ENCODE measurements at regions not wholly inside any gene's neighbourhood (a gene's known extent, or its start where the extent isn't known, plus 50 kb on each side); places are given as distances from the start of the nearest gene placed in this dataset.

DNA sequence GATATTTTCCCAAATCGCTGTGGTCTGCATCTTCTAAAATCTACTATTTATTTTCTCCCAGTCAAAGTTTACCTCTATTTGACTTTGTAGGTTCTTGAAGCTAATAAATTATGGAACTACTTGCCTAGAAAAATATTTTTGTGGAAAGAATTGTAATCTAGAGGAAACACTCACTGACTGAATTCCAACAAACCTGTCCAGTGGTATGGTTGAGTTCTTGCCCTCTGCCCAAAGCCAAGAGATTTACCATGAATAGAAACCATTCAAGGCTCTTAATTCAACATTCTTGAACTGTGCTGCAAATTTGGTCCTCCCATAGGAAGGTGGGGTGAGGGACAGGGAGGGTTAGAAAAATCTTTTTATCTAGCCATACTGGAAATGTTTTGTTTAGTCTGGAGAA is 233.9 kb upstream of the MAP3K1 start:
- H3K36me3 ChIP-seq, result no peaks in the 10 kb centered on the region
- no peak overlapping the region for H3K4me3 ChIP-seq (ENCODE audit: low read depth, low read length)
- DNase-seq, result no peak
- H3K27ac ChIP-seq, result no peak overlapping the region
- peaks cover 4% of the 10 kb centered on the region for H3K9me3 ChIP-seq (ENCODE audit: severe bottlenecking)
- H3K27me3 ChIP-seq (ENCODE audit: insufficient read depth, low read depth, severe bottlenecking), result no peaks in the 10 kb centered on the region
- TF ChIP-seq, protein P1, sequence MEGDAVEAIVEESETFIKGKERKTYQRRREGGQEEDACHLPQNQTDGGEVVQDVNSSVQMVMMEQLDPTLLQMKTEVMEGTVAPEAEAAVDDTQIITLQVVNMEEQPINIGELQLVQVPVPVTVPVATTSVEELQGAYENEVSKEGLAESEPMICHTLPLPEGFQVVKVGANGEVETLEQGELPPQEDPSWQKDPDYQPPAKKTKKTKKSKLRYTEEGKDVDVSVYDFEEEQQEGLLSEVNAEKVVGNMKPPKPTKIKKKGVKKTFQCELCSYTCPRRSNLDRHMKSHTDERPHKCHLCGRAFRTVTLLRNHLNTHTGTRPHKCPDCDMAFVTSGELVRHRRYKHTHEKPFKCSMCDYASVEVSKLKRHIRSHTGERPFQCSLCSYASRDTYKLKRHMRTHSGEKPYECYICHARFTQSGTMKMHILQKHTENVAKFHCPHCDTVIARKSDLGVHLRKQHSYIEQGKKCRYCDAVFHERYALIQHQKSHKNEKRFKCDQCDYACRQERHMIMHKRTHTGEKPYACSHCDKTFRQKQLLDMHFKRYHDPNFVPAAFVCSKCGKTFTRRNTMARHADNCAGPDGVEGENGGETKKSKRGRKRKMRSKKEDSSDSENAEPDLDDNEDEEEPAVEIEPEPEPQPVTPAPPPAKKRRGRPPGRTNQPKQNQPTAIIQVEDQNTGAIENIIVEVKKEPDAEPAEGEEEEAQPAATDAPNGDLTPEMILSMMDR (IDR thresholded peaks at IDR 0.05; ENCODE audit: low read depth, low read length), result no peak

DNA sequence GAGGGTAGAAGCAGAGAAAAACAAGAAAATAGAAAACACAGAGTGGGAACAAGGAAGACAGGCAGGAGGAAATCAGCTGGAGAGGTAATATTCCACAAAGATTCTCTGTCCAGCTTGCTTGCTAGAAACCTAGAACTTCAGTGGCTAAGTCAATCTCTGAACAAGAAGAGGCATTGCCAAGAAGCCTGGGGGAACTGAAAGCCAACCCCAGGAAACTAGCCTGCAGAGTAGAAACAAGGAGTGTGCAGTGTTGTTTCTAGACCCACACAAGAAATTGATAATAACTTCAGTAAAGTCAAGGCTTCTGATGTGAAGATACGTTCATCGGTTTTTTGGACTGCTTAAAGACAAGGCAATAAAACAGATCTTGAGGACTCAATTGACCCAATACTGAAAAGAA is 234.5 kb upstream of the MAP3K1 start:
- peaks cover 4% of the 10 kb centered on the region for H3K9me3 ChIP-seq (ENCODE audit: severe bottlenecking)
- no peak for DNase-seq
- no peaks in the 10 kb centered on the region for H3K36me3 ChIP-seq
- H3K27me3 ChIP-seq (ENCODE audit: insufficient read depth, low read depth, severe bottlenecking), result no peaks in the 10 kb centered on the region
- no peak overlapping the region for H3K4me3 ChIP-seq (ENCODE audit: low read depth, low read length)
- no peak overlapping the region for H3K27ac ChIP-seq
- TF ChIP-seq, protein P1 (IDR thresholded peaks at IDR 0.05; ENCODE audit: low read depth, low read length), result no peak

DNA sequence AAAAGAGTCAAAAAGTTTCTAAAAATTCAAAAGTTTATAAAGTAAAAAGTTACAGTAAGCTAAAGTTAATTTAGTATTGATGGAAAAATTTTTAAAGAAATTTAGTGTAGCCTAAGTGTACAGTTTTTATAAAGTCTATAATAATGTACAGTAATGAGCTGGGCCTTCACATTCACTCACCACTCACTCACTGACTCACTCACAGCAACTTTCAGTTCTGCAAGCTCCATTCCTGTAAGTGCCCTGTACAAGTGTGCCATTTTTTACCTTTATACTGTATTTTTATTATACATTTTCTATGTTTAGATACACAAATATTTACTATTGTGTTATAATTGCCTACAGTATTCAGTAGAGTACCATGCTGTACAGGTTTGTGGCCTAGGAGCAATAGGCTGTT is 239.5 kb upstream of the MAP3K1 start:
- TF ChIP-seq, protein P1 (IDR thresholded peaks at IDR 0.05; ENCODE audit: low read depth, low read length), result no peak
- no peaks in the 10 kb centered on the region for H3K36me3 ChIP-seq
- no peak overlapping the region for H3K4me3 ChIP-seq (ENCODE audit: low read depth, low read length)
- no peaks in the 10 kb centered on the region for H3K27me3 ChIP-seq (ENCODE audit: insufficient read depth, low read depth, severe bottlenecking)
- H3K9me3 ChIP-seq (ENCODE audit: severe bottlenecking), result no peaks in the 10 kb centered on the region
- no peak overlapping the region for H3K27ac ChIP-seq
- DNase-seq, result no peak

DNA sequence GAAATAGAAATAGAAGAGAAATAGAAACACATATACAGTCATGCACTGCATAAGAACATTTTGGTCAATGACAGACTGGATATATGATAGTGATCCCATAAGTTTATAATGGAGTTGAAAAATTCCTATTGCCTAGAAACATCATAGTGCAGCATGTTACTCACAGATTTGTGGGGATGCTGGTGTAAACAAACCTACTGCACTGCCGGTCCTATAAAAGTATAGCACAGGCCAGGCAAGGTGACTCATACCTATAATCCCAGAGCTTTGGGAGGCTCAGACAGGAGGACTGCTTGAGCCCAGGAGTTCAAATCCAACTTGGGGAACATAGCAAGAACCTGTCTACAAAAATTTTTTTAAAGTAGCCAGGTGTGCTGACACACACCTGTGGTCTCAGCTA is 240.6 kb upstream of the MAP3K1 start:
- H3K36me3 ChIP-seq, result no peaks in the 10 kb centered on the region
- TF ChIP-seq, protein P1 (IDR thresholded peaks at IDR 0.05; ENCODE audit: low read depth, low read length), result no peak
- H3K27ac ChIP-seq, result no peak overlapping the region
- DNase-seq, result no peak
- H3K4me3 ChIP-seq (ENCODE audit: low read depth, low read length), result no peak overlapping the region
- H3K27me3 ChIP-seq (ENCODE audit: insufficient read depth, low read depth, severe bottlenecking), result no peaks in the 10 kb centered on the region
- no peaks in the 10 kb centered on the region for H3K9me3 ChIP-seq (ENCODE audit: severe bottlenecking)

DNA sequence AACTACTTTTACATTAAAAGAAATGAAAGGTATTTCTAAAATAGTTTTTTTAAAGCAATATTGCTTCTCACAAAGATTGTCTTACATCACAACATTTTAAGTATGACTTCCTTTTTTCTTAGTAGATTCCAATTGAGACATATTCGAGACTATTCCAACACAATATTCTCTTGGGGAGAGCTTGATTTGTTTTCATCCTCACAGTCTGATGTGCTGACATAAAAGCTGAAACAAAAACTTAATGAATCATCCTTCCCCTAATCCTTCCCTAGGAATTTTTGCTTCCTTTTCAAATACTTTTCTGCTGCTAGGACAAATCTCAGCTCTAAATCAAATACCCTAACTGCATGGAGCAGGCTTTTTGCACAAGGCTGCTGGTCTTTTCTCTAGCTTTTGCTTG is 245.8 kb upstream of the MAP3K1 start:
- Histone ChIP-seq H3K27ac (no peak overlapping the region), H3K9me3 (ENCODE audit: severe bottlenecking) (no peaks in the 10 kb centered on the region), H3K27me3 (ENCODE audit: insufficient read depth, low read depth, severe bottlenecking) (no peaks in the 10 kb centered on the region), H3K4me3 (ENCODE audit: low read depth, low read length) (no peak overlapping the region), H3K36me3 (no peaks in the 10 kb centered on the region)
- DNase-seq, result no peak
- TF ChIP-seq, protein P1 (IDR thresholded peaks at IDR 0.05; ENCODE audit: low read depth, low read length), result no peak

DNA sequence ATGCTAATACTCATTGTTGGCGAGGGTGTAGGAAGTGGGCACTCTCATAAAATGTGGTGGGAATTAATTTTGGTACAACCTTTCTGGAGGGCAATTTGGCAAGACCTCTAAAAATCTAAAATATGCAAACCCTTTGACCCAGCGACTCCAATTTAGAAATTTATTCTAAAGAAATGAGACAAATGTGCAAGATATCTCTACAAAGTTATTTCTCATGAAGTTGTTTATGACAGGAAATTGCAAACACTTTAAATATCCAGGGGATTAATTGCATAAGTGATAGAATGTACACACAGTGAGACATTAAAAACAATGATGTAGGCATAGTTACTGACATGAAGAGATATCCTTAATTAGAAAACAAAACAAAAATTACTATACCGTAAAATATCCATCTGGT is 246.3 kb upstream of the MAP3K1 start:
- TF ChIP-seq, protein P1 (IDR thresholded peaks at IDR 0.05; ENCODE audit: low read depth, low read length), result no peak
- DNase-seq, result no peak
- no peaks in the 10 kb centered on the region for H3K36me3 ChIP-seq
- H3K9me3 ChIP-seq (ENCODE audit: severe bottlenecking), result no peaks in the 10 kb centered on the region
- no peaks in the 10 kb centered on the region for H3K27me3 ChIP-seq (ENCODE audit: insufficient read depth, low read depth, severe bottlenecking)
- H3K4me3 ChIP-seq (ENCODE audit: low read depth, low read length), result no peak overlapping the region
- no peak overlapping the region for H3K27ac ChIP-seq
